HT1080 (cell line): ENCODE measurements at regions not wholly inside any gene's neighbourhood (a gene's known extent, or its start where the extent isn't known, plus 50 kb on each side); places are given as distances from the start of the nearest gene placed in this dataset.
A peak's percentile ranks its signal among the peaks of the same experiment; 100 is the strongest.
"Not testable (repeated sequence)": the region's sequence is repeated elsewhere in the genome, so short reads cannot be mapped to it uniquely, and the experiment has no call there.

ENCODE experiments used
- DNase-seq: peaks from one replicate; pipeline ENCODE4 v3.0.0-alpha.2; 2015; ENCODE audit warnings: low read depth

- DNase-seq, result no peak
Measured at GRCh38 chr6:3900744-3901336, 51.7 kb downstream of the FAM50B start.

GRCh38 chr6:3902871-3903648, 53.9 kb downstream of the FAM50B start:
- DNase-seq, result no peak

- no peak for DNase-seq
Measured at GRCh38 chr6:3904518-3904917, 55.3 kb downstream of the FAM50B start.

GRCh38 chr6:3905945-3906845, 57.0 kb downstream of the FAM50B start:
- DNase-seq, result no peak

GRCh38 chr6:3906846-3907151, 57.6 kb downstream of the FAM50B start:
- no peak for DNase-seq

- DNase-seq, result no peak
Measured at GRCh38 chr6:3908223-3908622, 59.0 kb downstream of the FAM50B start.

- no peak for DNase-seq
Measured at GRCh38 chr6:3908961-3909360, 59.8 kb downstream of the FAM50B start.

- no peak for DNase-seq
Measured at GRCh38 chr6:3910106-3910663, 61.0 kb downstream of the FAM50B start.

- peak; percentile 52 for DNase-seq
Measured at GRCh38 chr6:3911130-3911529, 62.0 kb downstream of the FAM50B start.

- DNase-seq, result peak; percentile 93
Measured at GRCh38 chr6:3911614-3912336, 62.6 kb downstream of the FAM50B start.

GRCh38 chr6:3912361-3913076, 63.3 kb downstream of the FAM50B start:
- peak; percentile 5 for DNase-seq

- DNase-seq, result peak; percentile 93
Measured at GRCh38 chr6:3913077-3913957, 64.1 kb downstream of the FAM50B start.

- DNase-seq, result no peak
Measured at GRCh38 chr6:3913958-3914337, 64.8 kb downstream of the FAM50B start.

GRCh38 chr6:3915076-3915791, 66.1 kb downstream of the FAM50B start:
- no peak for DNase-seq

GRCh38 chr6:3916211-3916610, 67.0 kb downstream of the FAM50B start:
- peak; percentile 5 for DNase-seq

GRCh38 chr6:3916749-3917148, 67.6 kb downstream of the FAM50B start:
- not testable (repeated sequence) for DNase-seq

GRCh38 chr6:3918469-3918868, 69.3 kb downstream of the FAM50B start:
- no peak for DNase-seq

GRCh38 chr6:3919130-3919628, 70.0 kb downstream of the FAM50B start:
- DNase-seq, result no peak

- no peak for DNase-seq
Measured at GRCh38 chr6:3919849-3920248, 70.7 kb downstream of the FAM50B start.
